Mammary epithelial cell (primary cell): ENCODE measurements at regions not wholly inside any gene's neighbourhood (a gene's known extent, or its start where the extent isn't known, plus 50 kb on each side); places are given as distances from the start of the nearest gene placed in this dataset.

Experiments
- EZH2 ChIP-seq: IDR thresholded peaks from 2 replicates; pipeline ENCODE4 v1.6.1; 2012; ENCODE audit warnings: low read length, inconsistent platforms, borderline replicate concordance
- TF ChIP-seq, protein P1 (sequence below), 2 donors: IDR thresholded peaks in 1 of 2; conservative IDR thresholded peaks in 1 of 2; 2 replicates each; pipeline ENCODE4 v1.5.1; 2011 to 2012; ENCODE audit warnings: inconsistent platforms in 2 of 2, low read length in 2 of 2, mild to moderate bottlenecking in 2 of 2, control low read depth in 1 of 2, low read depth in 1 of 2; ENCODE audit not compliant: insufficient read depth in 1 of 2; ENCODE audit errors: extremely low read depth in 1 of 2

DNA sequence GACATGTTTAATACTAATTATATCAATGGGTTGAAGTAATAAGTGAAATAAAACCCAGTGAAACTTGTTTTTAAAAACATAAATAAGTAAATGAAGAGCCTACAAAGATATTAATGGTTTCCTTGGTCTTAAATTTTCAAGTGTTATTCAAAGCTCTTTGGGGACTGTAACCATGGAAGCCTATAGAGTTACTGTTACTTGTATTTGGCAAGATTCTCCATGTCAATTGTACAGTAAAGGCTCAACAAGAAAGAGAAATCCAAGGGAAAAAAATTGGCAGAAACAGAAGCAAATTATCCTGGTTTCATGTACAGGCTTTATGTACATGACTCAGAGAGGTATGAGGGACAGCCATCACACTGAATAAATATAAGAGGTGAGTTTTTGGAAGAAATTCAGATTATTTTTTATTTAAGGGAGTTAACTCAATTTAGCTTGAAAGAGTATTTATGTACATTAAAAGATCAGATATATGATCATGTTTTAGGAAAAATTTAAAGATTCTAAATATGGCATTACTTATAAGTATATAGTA is 151.1 kb upstream of the HMGA2 start:
- TF ChIP-seq, protein P1, sequence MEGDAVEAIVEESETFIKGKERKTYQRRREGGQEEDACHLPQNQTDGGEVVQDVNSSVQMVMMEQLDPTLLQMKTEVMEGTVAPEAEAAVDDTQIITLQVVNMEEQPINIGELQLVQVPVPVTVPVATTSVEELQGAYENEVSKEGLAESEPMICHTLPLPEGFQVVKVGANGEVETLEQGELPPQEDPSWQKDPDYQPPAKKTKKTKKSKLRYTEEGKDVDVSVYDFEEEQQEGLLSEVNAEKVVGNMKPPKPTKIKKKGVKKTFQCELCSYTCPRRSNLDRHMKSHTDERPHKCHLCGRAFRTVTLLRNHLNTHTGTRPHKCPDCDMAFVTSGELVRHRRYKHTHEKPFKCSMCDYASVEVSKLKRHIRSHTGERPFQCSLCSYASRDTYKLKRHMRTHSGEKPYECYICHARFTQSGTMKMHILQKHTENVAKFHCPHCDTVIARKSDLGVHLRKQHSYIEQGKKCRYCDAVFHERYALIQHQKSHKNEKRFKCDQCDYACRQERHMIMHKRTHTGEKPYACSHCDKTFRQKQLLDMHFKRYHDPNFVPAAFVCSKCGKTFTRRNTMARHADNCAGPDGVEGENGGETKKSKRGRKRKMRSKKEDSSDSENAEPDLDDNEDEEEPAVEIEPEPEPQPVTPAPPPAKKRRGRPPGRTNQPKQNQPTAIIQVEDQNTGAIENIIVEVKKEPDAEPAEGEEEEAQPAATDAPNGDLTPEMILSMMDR (conservative IDR thresholded peaks at IDR 0.05 in 1 of 2, IDR thresholded peaks at IDR 0.05 in 1 of 2; ENCODE audit: extremely low read depth in 1 of 2, insufficient read depth in 1 of 2, low read depth in 1 of 2, low read length in 2 of 2) = no peak
- TF ChIP-seq EZH2 = no peak
